SK-N-SH (cell line): ENCODE measurements at regions not wholly inside any gene's neighbourhood (a gene's known extent, or its start where the extent isn't known, plus 50 kb on each side); places are given as distances from the start of the nearest gene placed in this dataset.

ENCODE experiments used
- CTCF ChIA-PET: fragments of 300-600, 350-600 bp; formaldehyde crosslinking; extraction: SDS; loops from one replicate; lab custom pipeline; 2021; lab: Yijun Ruan, JAX
- POLR2A ChIA-PET: fragments of 350-600 bp; sonication (Branson Sonifier 250); formaldehyde crosslinking; extraction: SDS; loops from one replicate; lab custom pipeline; 2020; ENCODE audit warnings: antibody characterized with exemption, inconsistent platforms; lab: Yijun Ruan, JAX
- DNase-seq: peaks from one replicate; pipeline ENCODE4 v3.0.0; 2012
- H2AFZ ChIP-seq: fragments of 200-600 bp; sonication (generic); 2 replicates; pipeline ENCODE4 v1.8.1; 2016; ENCODE audit warnings: antibody characterized with exemption, mild to moderate bottlenecking, low read depth
- H3F3A ChIP-seq: fragments of 200-600 bp; sonication (generic); replicated peaks from 2 replicates; pipeline ENCODE3; 2016; ENCODE audit warnings: antibody characterized with exemption, mild to moderate bottlenecking; ENCODE audit not compliant: insufficient read depth
- H3K27ac ChIP-seq, 2 experiments: fragments of 200-500 bp in 1 of 2; fragments of 200-600 bp in 1 of 2; sonication (Bioruptor generic) in 1 of 2; sonication (generic), shearing (Covaris generic) in 1 of 2; 2 replicates each; pipeline versions ENCODE4 v1.5.1 to v1.6.1; 2014 to 2016; ENCODE audit warnings: low read depth in 2 of 2, inconsistent platforms in 1 of 2, low read length in 1 of 2, mild to moderate bottlenecking in 1 of 2, mixed read lengths in 1 of 2
- H3K27me3 ChIP-seq: fragments of 200-600 bp; sonication (generic), shearing (Covaris generic); 2 replicates; pipeline ENCODE4 v1.6.1; 2016; ENCODE audit warnings: mixed run types; ENCODE audit not compliant: insufficient read depth
- H3K36me3 ChIP-seq, 2 experiments: fragments of 200-500 bp in 1 of 2; fragments of 200-600 bp in 1 of 2; sonication (Bioruptor generic) in 1 of 2; sonication (generic) in 1 of 2; replicated peaks in 1 of 2; 2 replicates each; pipeline versions ENCODE3 to v1.5.1; 2014 to 2016; ENCODE audit warnings: low read length in 1 of 2, mild to moderate bottlenecking in 1 of 2; ENCODE audit not compliant: insufficient read depth in 2 of 2, control insufficient read depth in 1 of 2
- H3K4me1 ChIP-seq, 2 experiments: fragments of 200-500 bp in 1 of 2; fragments of 200-600 bp in 1 of 2; sonication (Bioruptor generic) in 1 of 2; sonication (generic), shearing (Covaris generic) in 1 of 2; 2 replicates each; pipeline versions ENCODE4 v1.5.1 to v1.6.1; 2014 to 2016; ENCODE audit warnings: low read depth in 1 of 2, low read length in 1 of 2, mixed run types in 1 of 2; ENCODE audit not compliant: insufficient read depth in 2 of 2, control insufficient read depth in 1 of 2
- H3K4me2 ChIP-seq: fragments of 200-600 bp; sonication (generic), shearing (Covaris generic); 2 replicates; pipeline ENCODE4 v1.6.1; 2017; ENCODE audit warnings: mixed run types
- H3K4me3 ChIP-seq, 2 experiments: fragments of 200-500 bp in 1 of 2; fragments of 200-600 bp in 1 of 2; sonication (Bioruptor generic) in 1 of 2; sonication (generic), shearing (Covaris generic) in 1 of 2; 2 replicates each; pipeline versions ENCODE4 v1.5.1 to v1.8.1; 2014 to 2016; ENCODE audit warnings: low read depth in 2 of 2, inconsistent platforms in 1 of 2, low read length in 1 of 2, mild to moderate bottlenecking in 1 of 2, mixed read lengths in 1 of 2, moderate library complexity in 1 of 2
- H3K79me2 ChIP-seq: fragments of 200-600 bp; sonication (generic); 2 replicates; pipeline ENCODE4 v1.8.1; 2017; ENCODE audit warnings: mild to moderate bottlenecking; ENCODE audit not compliant: insufficient read depth
- H3K9ac ChIP-seq: fragments of 200-600 bp; sonication (generic); 2 replicates; pipeline ENCODE4 v1.6.1; 2017; ENCODE audit warnings: mixed run types
- H3K9me2 ChIP-seq: fragments of 200-600 bp; sonication (generic); 2 replicates; pipeline ENCODE4 v1.6.1; 2017; ENCODE audit warnings: mixed run types
- H3K9me3 ChIP-seq: fragments of 200-600 bp; sonication (generic); 2 replicates; pipeline ENCODE4 v1.6.1; 2017; ENCODE audit warnings: mixed run types, mild to moderate bottlenecking, moderate library complexity
- H4K20me1 ChIP-seq: fragments of 200-600 bp; sonication (generic); 2 replicates; pipeline ENCODE4 v1.6.1; 2017; ENCODE audit warnings: mild to moderate bottlenecking, mixed run types; ENCODE audit not compliant: insufficient read depth
- CTCF ChIP-seq: fragments of 200-600 bp; sonication (generic); IDR thresholded peaks from 2 replicates; pipeline ENCODE4 v1.6.1; 2017; ENCODE audit warnings: antibody characterized with exemption, mild to moderate bottlenecking, moderate library complexity
- ELF1 ChIP-seq: IDR thresholded peaks from 2 replicates; pipeline ENCODE4 v1.4.0; 2012
- EP300 ChIP-seq, 2 experiments: IDR thresholded peaks; 2 replicates each; pipeline versions ENCODE4 v1.4.0 to v1.6.1; 2012; ENCODE audit warnings: borderline replicate concordance in 1 of 2, low read depth in 1 of 2, low read length in 1 of 2
- FOSL2 ChIP-seq: IDR thresholded peaks from 2 replicates; pipeline ENCODE4 v1.4.0; 2012; ENCODE audit warnings: low read depth, mild to moderate bottlenecking, moderate library complexity, borderline replicate concordance
- FOXJ3 ChIP-seq: sonication (generic); formaldehyde crosslinking; IDR thresholded peaks from 2 replicates; pipeline ENCODE4 v1.5.1; 2020; ENCODE audit warnings: mild to moderate bottlenecking, missing genetic modification reagents
- MEF2A ChIP-seq: IDR thresholded peaks from 2 replicates; pipeline ENCODE4 v1.4.0; 2012; ENCODE audit warnings: low read depth, borderline replicate concordance
- PBX3 ChIP-seq: IDR thresholded peaks from 2 replicates; pipeline ENCODE4; 2012
- RAD21 ChIP-seq: IDR thresholded peaks from 2 replicates; pipeline ENCODE4 v1.6.1; 2012; ENCODE audit warnings: mild to moderate bottlenecking, low read length
- RFX5 ChIP-seq: IDR thresholded peaks from 2 replicates; pipeline ENCODE4 v1.6.1; 2012; ENCODE audit warnings: mild to moderate bottlenecking, improper control_type of control experiment, low read length
- SMC3 ChIP-seq: IDR thresholded peaks from 2 replicates; pipeline ENCODE4 v1.6.1; 2012; ENCODE audit warnings: low read depth, low read length, improper control_type of control experiment
- TAF1 ChIP-seq: IDR thresholded peaks from 2 replicates; pipeline ENCODE4 v1.6.1; 2012; ENCODE audit warnings: low read depth, mild to moderate bottlenecking, low read length, moderate library complexity, borderline replicate concordance
- TEAD4 ChIP-seq: IDR thresholded peaks from 2 replicates; pipeline ENCODE4 v1.4.0; 2012; ENCODE audit warnings: mild to moderate bottlenecking, borderline replicate concordance; ENCODE audit not compliant: insufficient read depth
- ZBTB33 ChIP-seq: IDR thresholded peaks from 2 replicates; pipeline ENCODE4 v1.4.0; 2012; ENCODE audit warnings: low read depth, borderline replicate concordance
- TF ChIP-seq, protein P1 (sequence below): IDR thresholded peaks from 2 replicates; pipeline ENCODE4 v1.6.1; 2012; ENCODE audit warnings: mild to moderate bottlenecking, low read depth, low read length, moderate library complexity

DNA sequence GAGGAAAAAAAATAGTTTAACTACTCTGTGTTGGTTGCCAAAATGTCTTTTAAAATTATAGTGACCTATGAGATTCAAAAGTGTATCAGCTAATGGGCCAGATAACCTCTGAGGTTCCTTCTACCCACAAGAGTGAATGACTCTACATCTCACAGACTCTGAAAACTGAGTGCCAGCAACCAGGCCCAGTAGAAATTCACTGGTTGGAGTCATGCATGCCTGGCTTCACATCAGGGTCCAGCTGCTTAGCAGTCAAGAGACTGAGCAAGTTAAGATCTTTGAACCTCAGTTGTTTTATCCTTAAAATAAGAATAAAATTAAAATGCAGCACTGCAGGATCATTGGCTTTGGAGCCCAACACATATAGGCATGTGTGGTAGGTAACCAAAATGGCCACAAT is 342.6 kb upstream of the NFIA start:
- POLR2A ChIA-PET: no interaction called here
- CTCF ChIA-PET: interaction anchor here (0.8 kb wide), 1 partner anchor 81 kb away, joined by 3 read pairs; no protein-coding TSS in a partner anchor

More for the DNA sequence above, 342.6 kb upstream of the NFIA start:
- Histone ChIP-seq H4K20me1 (no peaks in the 10 kb centered on the region), H3K79me2 (no peaks in the 10 kb centered on the region), H3K27ac (no peak overlapping the region), H3F3A (no peaks in the 10 kb centered on the region), H3K36me3 (no peaks in the 10 kb centered on the region), H2AFZ (no peak overlapping the region), H3K9me2 (no peaks in the 10 kb centered on the region), H3K9me3 (no peaks in the 10 kb centered on the region), H3K4me3 (no peak overlapping the region), H3K27me3 (no peaks in the 10 kb centered on the region), H3K9ac (no peak overlapping the region), H3K4me2 (no peak overlapping the region), H3K4me1 (no peaks in the 10 kb centered on the region; a peak in 2 of 4 replicates)
- TF ChIP-seq SMC3 (no peak), RAD21 (no peak), PBX3 (no peak), MEF2A (no peak), RFX5 (no peak), TEAD4 (no peak), TAF1 (no peak), FOXJ3 (CRISPR knock-in tag) (no peak), ZBTB33 (no peak), EP300 (IDR thresholded peaks at IDR 0.05; ENCODE audit: borderline replicate concordance in 1 of 2, low read depth in 1 of 2, low read length in 1 of 2) (no peak), ELF1 (no peak), CTCF (no peak), FOSL2 (no peak)
- TF ChIP-seq, protein P1, sequence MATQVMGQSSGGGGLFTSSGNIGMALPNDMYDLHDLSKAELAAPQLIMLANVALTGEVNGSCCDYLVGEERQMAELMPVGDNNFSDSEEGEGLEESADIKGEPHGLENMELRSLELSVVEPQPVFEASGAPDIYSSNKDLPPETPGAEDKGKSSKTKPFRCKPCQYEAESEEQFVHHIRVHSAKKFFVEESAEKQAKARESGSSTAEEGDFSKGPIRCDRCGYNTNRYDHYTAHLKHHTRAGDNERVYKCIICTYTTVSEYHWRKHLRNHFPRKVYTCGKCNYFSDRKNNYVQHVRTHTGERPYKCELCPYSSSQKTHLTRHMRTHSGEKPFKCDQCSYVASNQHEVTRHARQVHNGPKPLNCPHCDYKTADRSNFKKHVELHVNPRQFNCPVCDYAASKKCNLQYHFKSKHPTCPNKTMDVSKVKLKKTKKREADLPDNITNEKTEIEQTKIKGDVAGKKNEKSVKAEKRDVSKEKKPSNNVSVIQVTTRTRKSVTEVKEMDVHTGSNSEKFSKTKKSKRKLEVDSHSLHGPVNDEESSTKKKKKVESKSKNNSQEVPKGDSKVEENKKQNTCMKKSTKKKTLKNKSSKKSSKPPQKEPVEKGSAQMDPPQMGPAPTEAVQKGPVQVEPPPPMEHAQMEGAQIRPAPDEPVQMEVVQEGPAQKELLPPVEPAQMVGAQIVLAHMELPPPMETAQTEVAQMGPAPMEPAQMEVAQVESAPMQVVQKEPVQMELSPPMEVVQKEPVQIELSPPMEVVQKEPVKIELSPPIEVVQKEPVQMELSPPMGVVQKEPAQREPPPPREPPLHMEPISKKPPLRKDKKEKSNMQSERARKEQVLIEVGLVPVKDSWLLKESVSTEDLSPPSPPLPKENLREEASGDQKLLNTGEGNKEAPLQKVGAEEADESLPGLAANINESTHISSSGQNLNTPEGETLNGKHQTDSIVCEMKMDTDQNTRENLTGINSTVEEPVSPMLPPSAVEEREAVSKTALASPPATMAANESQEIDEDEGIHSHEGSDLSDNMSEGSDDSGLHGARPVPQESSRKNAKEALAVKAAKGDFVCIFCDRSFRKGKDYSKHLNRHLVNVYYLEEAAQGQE: no peak
- DNase-seq: no peak
